Mucosa of descending colon (tissue), 3 donors: ENCODE measurements at regions not wholly inside any gene's neighbourhood (a gene's known extent, or its start where the extent isn't known, plus 50 kb on each side); places are given as distances from the start of the nearest gene placed in this dataset.
"Not testable (repeated sequence)": the region's sequence is repeated elsewhere in the genome, so short reads cannot be mapped to it uniquely, and the experiment has no call there.

Experiments
- ATAC-seq: fragments of 200-7000 bp; cut with Tn5 transposase; one replicate; pipeline ENCODE4 v1.9.1; 2020; ENCODE audit warnings: mild to moderate bottlenecking, moderate library complexity
- DNase-seq, 3 donors: peaks; one replicate each; pipeline ENCODE4 v3.0.0-alpha.2; 2020
- H3K36me3 ChIP-seq: fragments of 200-600 bp; one replicate; pipeline ENCODE4 v1.8.0; 2021; ENCODE audit warnings: low read depth, mild to moderate bottlenecking
- H3K4me1 ChIP-seq: fragments of 200-600 bp; one replicate; pipeline ENCODE4 v1.8.0; 2021; ENCODE audit warnings: low read depth, mild to moderate bottlenecking
- H3K4me3 ChIP-seq: fragments of 200-600 bp; one replicate; pipeline ENCODE4 v1.8.0; 2021; ENCODE audit warnings: mild to moderate bottlenecking
- H3K9me3 ChIP-seq: fragments of 200-600 bp; one replicate; pipeline ENCODE4 v1.8.0; 2021; ENCODE audit warnings: mild to moderate bottlenecking
- intact Hi-C, 2 donors: fragments of 100-400 bp; cut with DNase I in 1 of 2; cut with micrococcal nuclease in 1 of 2; formaldehyde crosslinking; loops; one replicate each; pipeline versions ENCODE4 v1.11.0 to v1.11.1; 2022; cut with DNase I, micrococcal nuclease
- TF ChIP-seq, protein P1 (sequence below): fragments of 200-600 bp; IDR thresholded peaks from one replicate; pipeline ENCODE4 v1.8.0; 2022; ENCODE audit warnings: antibody characterized with exemption, mild to moderate bottlenecking
- donor health status: DM: no; HTN: no; CAD: no; lungs with moderate emphysema.
- donor health status: DM: no; HTN: no; CAD: no.
- donor health status: DM: no; HTN: yes; CAD: no.

DNA sequence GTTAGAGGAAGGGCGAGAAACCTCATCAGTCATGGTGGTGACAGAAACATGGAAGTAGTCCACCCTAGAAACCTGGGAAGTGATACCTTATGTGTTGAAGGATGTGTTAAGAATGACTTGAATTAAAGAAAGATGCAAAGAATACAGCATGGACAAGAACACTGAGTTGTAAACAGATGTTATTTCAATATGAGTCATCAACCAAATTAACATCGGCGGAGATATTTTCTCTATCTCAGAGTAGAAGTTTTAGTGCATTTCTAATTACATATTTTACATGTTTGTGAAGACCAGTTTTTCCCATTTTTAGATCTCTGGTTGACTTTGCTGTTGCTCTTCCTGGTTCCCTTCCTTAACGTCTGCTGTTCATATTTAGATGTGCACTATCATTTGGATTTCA is 268.8 kb upstream of the TBL1XR1 start:
- Histone ChIP-seq H3K4me1 (peaks cover 3% of the 10 kb centered on the region), H3K4me3 (no peak overlapping the region), H3K36me3 (no peaks in the 10 kb centered on the region), H3K9me3 (no peaks in the 10 kb centered on the region)
- intact Hi-C loops = no loop called here
- DNase-seq (no peak), ATAC-seq (no peak)
- TF ChIP-seq, protein P1, sequence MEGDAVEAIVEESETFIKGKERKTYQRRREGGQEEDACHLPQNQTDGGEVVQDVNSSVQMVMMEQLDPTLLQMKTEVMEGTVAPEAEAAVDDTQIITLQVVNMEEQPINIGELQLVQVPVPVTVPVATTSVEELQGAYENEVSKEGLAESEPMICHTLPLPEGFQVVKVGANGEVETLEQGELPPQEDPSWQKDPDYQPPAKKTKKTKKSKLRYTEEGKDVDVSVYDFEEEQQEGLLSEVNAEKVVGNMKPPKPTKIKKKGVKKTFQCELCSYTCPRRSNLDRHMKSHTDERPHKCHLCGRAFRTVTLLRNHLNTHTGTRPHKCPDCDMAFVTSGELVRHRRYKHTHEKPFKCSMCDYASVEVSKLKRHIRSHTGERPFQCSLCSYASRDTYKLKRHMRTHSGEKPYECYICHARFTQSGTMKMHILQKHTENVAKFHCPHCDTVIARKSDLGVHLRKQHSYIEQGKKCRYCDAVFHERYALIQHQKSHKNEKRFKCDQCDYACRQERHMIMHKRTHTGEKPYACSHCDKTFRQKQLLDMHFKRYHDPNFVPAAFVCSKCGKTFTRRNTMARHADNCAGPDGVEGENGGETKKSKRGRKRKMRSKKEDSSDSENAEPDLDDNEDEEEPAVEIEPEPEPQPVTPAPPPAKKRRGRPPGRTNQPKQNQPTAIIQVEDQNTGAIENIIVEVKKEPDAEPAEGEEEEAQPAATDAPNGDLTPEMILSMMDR = no peak

DNA sequence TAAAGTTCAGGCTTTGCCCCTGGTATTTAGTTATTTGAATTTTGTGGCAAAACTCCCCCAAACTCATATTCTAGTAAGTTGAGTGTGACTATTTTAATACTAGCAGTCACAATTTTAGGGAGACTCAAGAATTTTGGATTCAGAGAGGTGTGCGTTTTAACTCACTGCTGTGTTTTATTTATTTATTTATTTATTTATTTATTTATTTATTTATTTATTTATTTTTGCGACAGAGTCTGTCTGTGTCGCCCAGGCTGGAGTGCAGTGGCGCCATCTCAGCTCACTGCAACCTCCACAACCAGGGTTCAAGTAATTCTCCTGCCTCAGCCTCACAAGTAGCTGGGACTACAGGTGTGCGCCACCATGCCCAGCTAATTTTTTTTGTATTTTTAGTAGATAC is 269.3 kb upstream of the TBL1XR1 start:
- DNase-seq, H3K4me1 ChIP-seq, intact Hi-C loops, H3K4me3 ChIP-seq, H3K36me3 ChIP-seq, ATAC-seq, H3K9me3 ChIP-seq: not testable (repeated sequence)

DNA sequence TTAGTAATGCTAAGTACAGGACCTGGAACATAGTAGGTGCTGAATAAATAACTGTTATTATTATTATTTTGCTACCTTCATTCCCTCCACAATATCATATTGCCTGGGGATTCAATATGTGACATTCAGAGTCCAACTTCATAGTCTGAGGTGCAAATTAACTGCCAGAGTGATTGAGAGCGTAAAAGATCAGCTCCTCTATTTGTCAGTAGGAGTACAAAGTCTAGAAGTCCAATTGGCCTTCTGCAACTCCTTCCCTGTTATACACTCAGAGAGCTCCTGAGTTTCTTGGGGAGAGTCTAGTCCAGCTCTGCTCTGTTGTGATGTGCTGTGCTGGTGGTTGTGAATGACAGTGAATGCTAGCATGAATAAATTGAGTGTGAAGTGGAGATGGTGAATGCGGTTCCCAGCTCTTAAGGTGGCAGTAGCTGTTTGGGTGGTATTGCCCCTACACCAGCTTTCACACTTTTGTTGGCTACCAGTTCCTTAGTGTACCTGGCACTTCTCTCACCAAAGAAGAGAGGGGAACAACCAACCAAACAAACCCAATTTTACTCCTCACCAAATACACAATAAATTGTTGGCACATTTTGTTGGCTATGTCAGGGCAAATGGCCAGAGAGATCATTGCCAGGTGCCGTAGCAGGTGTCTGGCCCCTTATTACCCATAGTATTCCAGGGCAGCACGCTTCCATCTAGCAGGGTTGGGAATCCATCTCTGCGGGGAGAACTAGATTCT is 270.1 kb upstream of the TBL1XR1 start:
- Histone ChIP-seq H3K4me3 (no peak overlapping the region), H3K9me3 (no peaks in the 10 kb centered on the region), H3K4me1 (peaks cover 3% of the 10 kb centered on the region), H3K36me3 (no peaks in the 10 kb centered on the region)
- DNase-seq = no peak
- intact Hi-C loops = no loop called here
- TF ChIP-seq, protein P1 = no peak
- peak; percentile 87 for ATAC-seq

DNA sequence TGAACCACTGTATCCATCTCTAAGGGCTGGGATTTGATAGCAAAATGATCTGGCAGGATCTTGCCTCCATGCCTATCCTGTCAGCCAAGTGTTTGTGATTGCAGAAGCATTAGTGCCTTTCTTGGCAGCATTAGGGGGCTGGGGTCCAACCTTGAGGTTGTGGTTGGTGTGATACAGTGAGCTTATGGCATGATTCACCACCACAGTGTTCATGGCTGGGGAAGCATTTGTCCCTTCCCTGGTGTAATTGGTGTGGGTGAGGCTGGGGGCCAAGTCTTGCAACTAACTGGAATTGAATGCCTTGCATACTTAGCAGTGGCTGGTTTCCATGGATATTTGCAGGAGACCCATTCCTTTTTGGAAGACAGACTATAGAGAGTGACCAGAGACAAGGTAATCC is 271.0 kb upstream of the TBL1XR1 start:
- ATAC-seq (no peak), DNase-seq (no peak)
- Histone ChIP-seq H3K36me3 (no peaks in the 10 kb centered on the region), H3K9me3 (no peaks in the 10 kb centered on the region), H3K4me1 (peaks cover 3% of the 10 kb centered on the region), H3K4me3 (no peak overlapping the region)
- intact Hi-C loops = no loop called here
- TF ChIP-seq, protein P1 = no peak

DNA sequence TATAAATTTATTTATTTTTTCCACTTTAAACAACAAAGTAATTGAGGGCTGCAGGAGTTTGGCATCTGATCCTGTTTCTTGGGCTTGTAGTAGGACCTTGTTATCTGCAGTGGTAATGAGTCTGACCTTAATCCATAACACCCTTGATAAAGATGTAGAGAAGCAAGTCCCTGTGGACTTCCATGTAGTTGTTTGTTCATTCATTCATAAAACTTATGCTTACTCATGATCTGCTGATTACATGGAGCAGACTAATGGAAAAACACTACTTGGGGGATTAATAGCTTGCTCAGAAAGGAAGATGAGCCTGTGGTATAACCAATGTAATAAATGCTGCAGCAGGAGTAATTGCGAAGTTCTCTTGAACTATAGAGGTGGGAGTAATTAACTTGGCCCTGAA is 271.5 kb upstream of the TBL1XR1 start:
- Histone ChIP-seq H3K36me3 (no peaks in the 10 kb centered on the region), H3K4me3 (no peak overlapping the region), H3K4me1 (peaks cover 3% of the 10 kb centered on the region), H3K9me3 (no peaks in the 10 kb centered on the region)
- TF ChIP-seq, protein P1 = no peak
- intact Hi-C loops = no loop called here
- DNase-seq (no peak), ATAC-seq (no peak)

DNA sequence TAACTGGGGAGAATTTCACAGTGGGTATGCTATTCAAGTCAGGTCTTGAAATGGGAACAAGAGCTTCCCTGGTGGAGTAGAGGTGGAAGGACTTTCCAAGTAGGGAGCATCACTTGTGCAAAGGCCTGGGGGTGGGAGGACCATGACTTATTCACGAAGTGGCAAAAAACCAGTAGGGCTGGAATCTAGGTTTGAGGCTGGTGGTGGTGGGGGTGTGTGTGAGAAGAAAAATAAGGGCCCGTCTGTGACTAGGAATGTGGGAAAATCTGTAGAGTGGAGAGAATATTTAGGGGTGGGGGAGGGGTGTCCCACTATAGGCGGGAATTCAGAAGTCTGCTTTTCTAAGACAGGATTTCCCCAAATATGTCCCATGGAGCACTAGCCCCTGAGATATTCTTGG is 271.9 kb upstream of the TBL1XR1 start:
- TF ChIP-seq, protein P1 = no peak
- Histone ChIP-seq H3K36me3 (no peaks in the 10 kb centered on the region), H3K9me3 (no peaks in the 10 kb centered on the region), H3K4me3 (no peak overlapping the region), H3K4me1 (peaks cover 3% of the 10 kb centered on the region)
- ATAC-seq (no peak), DNase-seq (no peak)
- intact Hi-C loops = no loop called here
